SK-N-SH (cell line): ENCODE measurements at regions not wholly inside any gene's neighbourhood (a gene's known extent, or its start where the extent isn't known, plus 50 kb on each side); places are given as distances from the start of the nearest gene placed in this dataset.

Experiments used
- CTCF ChIA-PET: fragments of 300-600, 350-600 bp; formaldehyde crosslinking; extraction: SDS; loops from one replicate; lab custom pipeline; 2021; lab: Yijun Ruan, JAX
- POLR2A ChIA-PET: fragments of 350-600 bp; sonication (Branson Sonifier 250); formaldehyde crosslinking; extraction: SDS; loops from one replicate; lab custom pipeline; 2020; ENCODE audit warnings: antibody characterized with exemption, inconsistent platforms; lab: Yijun Ruan, JAX
- DNase-seq: peaks from one replicate; pipeline ENCODE4 v3.0.0; 2012
- H2AFZ ChIP-seq: fragments of 200-600 bp; sonication (generic); 2 replicates; pipeline ENCODE4 v1.8.1; 2016; ENCODE audit warnings: antibody characterized with exemption, mild to moderate bottlenecking, low read depth
- H3F3A ChIP-seq: fragments of 200-600 bp; sonication (generic); replicated peaks from 2 replicates; pipeline ENCODE3; 2016; ENCODE audit warnings: antibody characterized with exemption, mild to moderate bottlenecking; ENCODE audit not compliant: insufficient read depth
- H3K27ac ChIP-seq, 2 experiments: fragments of 200-500 bp in 1 of 2; fragments of 200-600 bp in 1 of 2; sonication (Bioruptor generic) in 1 of 2; sonication (generic), shearing (Covaris generic) in 1 of 2; 2 replicates each; pipeline versions ENCODE4 v1.5.1 to v1.6.1; 2014 to 2016; ENCODE audit warnings: low read depth in 2 of 2, inconsistent platforms in 1 of 2, low read length in 1 of 2, mild to moderate bottlenecking in 1 of 2, mixed read lengths in 1 of 2
- H3K27me3 ChIP-seq: fragments of 200-600 bp; sonication (generic), shearing (Covaris generic); 2 replicates; pipeline ENCODE4 v1.6.1; 2016; ENCODE audit warnings: mixed run types; ENCODE audit not compliant: insufficient read depth
- H3K36me3 ChIP-seq, 2 experiments: fragments of 200-500 bp in 1 of 2; fragments of 200-600 bp in 1 of 2; sonication (Bioruptor generic) in 1 of 2; sonication (generic) in 1 of 2; replicated peaks in 1 of 2; 2 replicates each; pipeline versions ENCODE3 to v1.5.1; 2014 to 2016; ENCODE audit warnings: low read length in 1 of 2, mild to moderate bottlenecking in 1 of 2; ENCODE audit not compliant: insufficient read depth in 2 of 2, control insufficient read depth in 1 of 2
- H3K4me1 ChIP-seq, 2 experiments: fragments of 200-500 bp in 1 of 2; fragments of 200-600 bp in 1 of 2; sonication (Bioruptor generic) in 1 of 2; sonication (generic), shearing (Covaris generic) in 1 of 2; 2 replicates each; pipeline versions ENCODE4 v1.5.1 to v1.6.1; 2014 to 2016; ENCODE audit warnings: low read depth in 1 of 2, low read length in 1 of 2, mixed run types in 1 of 2; ENCODE audit not compliant: insufficient read depth in 2 of 2, control insufficient read depth in 1 of 2
- H3K4me2 ChIP-seq: fragments of 200-600 bp; sonication (generic), shearing (Covaris generic); 2 replicates; pipeline ENCODE4 v1.6.1; 2017; ENCODE audit warnings: mixed run types
- H3K4me3 ChIP-seq, 2 experiments: fragments of 200-500 bp in 1 of 2; fragments of 200-600 bp in 1 of 2; sonication (Bioruptor generic) in 1 of 2; sonication (generic), shearing (Covaris generic) in 1 of 2; 2 replicates each; pipeline versions ENCODE4 v1.5.1 to v1.8.1; 2014 to 2016; ENCODE audit warnings: low read depth in 2 of 2, inconsistent platforms in 1 of 2, low read length in 1 of 2, mild to moderate bottlenecking in 1 of 2, mixed read lengths in 1 of 2, moderate library complexity in 1 of 2
- H3K79me2 ChIP-seq: fragments of 200-600 bp; sonication (generic); 2 replicates; pipeline ENCODE4 v1.8.1; 2017; ENCODE audit warnings: mild to moderate bottlenecking; ENCODE audit not compliant: insufficient read depth
- H3K9ac ChIP-seq: fragments of 200-600 bp; sonication (generic); 2 replicates; pipeline ENCODE4 v1.6.1; 2017; ENCODE audit warnings: mixed run types
- H3K9me2 ChIP-seq: fragments of 200-600 bp; sonication (generic); 2 replicates; pipeline ENCODE4 v1.6.1; 2017; ENCODE audit warnings: mixed run types
- H3K9me3 ChIP-seq: fragments of 200-600 bp; sonication (generic); 2 replicates; pipeline ENCODE4 v1.6.1; 2017; ENCODE audit warnings: mixed run types, mild to moderate bottlenecking, moderate library complexity
- H4K20me1 ChIP-seq: fragments of 200-600 bp; sonication (generic); 2 replicates; pipeline ENCODE4 v1.6.1; 2017; ENCODE audit warnings: mild to moderate bottlenecking, mixed run types; ENCODE audit not compliant: insufficient read depth
- CHD2 ChIP-seq: fragments of 150-350 bp; IDR thresholded peaks from 2 replicates; pipeline ENCODE4 v1.6.1; 2018; ENCODE audit warnings: low read length; ENCODE audit not compliant: partially characterized antibody
- CTCF ChIP-seq: fragments of 200-600 bp; sonication (generic); IDR thresholded peaks from 2 replicates; pipeline ENCODE4 v1.6.1; 2017; ENCODE audit warnings: antibody characterized with exemption, mild to moderate bottlenecking, moderate library complexity
- FOSL2 ChIP-seq: IDR thresholded peaks from 2 replicates; pipeline ENCODE4 v1.4.0; 2012; ENCODE audit warnings: low read depth, mild to moderate bottlenecking, moderate library complexity, borderline replicate concordance
- FOXM1 ChIP-seq: IDR thresholded peaks from 2 replicates; pipeline ENCODE4 v1.4.0; 2012; ENCODE audit warnings: low read depth, mild to moderate bottlenecking
- GATA2 ChIP-seq: sonication (generic); formaldehyde crosslinking; IDR thresholded peaks from 2 replicates; pipeline ENCODE4 v1.5.0; 2020; ENCODE audit warnings: mild to moderate bottlenecking, missing genetic modification reagents
- JUND ChIP-seq: IDR thresholded peaks from 2 replicates; pipeline ENCODE4 v1.4.0; 2012
- RXRA ChIP-seq: IDR thresholded peaks from 2 replicates; pipeline ENCODE4 v1.4.0; 2012; ENCODE audit warnings: low read depth, mild to moderate bottlenecking, borderline replicate concordance
- SIN3A ChIP-seq: IDR thresholded peaks from 2 replicates; pipeline ENCODE4 v1.6.1; 2012; ENCODE audit warnings: low read depth, mild to moderate bottlenecking, low read length, moderate library complexity, borderline replicate concordance
- TCF12 ChIP-seq: IDR thresholded peaks from 2 replicates; pipeline ENCODE4 v1.4.0; 2012
- TEAD4 ChIP-seq: IDR thresholded peaks from 2 replicates; pipeline ENCODE4 v1.4.0; 2012; ENCODE audit warnings: mild to moderate bottlenecking, borderline replicate concordance; ENCODE audit not compliant: insufficient read depth
- ZBTB33 ChIP-seq: IDR thresholded peaks from 2 replicates; pipeline ENCODE4 v1.4.0; 2012; ENCODE audit warnings: low read depth, borderline replicate concordance
- WGBS: methylation state at CpG from one replicate; pipeline ENCODE4 v1.1.6; 2017; ENCODE audit warnings: low lambda C conversion rate; 5-methylcytosine and 5-hydroxymethylcytosine counted together
- TF ChIP-seq, protein P1 (sequence below): fragments of 150-350 bp; IDR thresholded peaks from 2 replicates; pipeline ENCODE4 v1.6.1; 2016; ENCODE audit warnings: mild to moderate bottlenecking, low read depth, low read length
- TF ChIP-seq, protein P2 (sequence below): IDR thresholded peaks from 2 replicates; pipeline ENCODE4 v1.6.1; 2012; ENCODE audit warnings: mild to moderate bottlenecking, low read depth, low read length, moderate library complexity

DNA sequence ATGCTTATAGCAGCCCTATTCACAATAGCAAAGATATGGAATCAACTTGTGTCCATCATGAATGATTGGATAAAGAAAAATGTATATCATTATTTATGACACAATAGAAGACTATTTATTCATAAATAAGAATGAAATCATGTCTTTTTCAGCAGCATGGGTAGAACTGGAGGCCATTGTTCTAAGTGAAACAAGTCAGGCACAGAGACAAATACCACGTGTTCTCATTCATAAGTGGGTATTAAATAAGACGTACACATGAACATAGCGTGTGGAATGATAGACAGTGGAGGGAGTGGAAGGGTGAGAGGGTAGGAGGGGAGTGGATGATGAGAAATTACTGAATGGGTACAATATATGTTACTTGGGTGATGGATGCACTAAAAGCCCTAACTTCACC is 762.4 kb downstream of the REEP3 start:
- H3K4me1 ChIP-seq, result no peaks in the 10 kb centered on the region
- TF ChIP-seq TCF12 (no peak), RXRA (no peak), SIN3A (no peak), FOXM1 (no peak), CTCF (no peak), JUND (no peak), FOSL2 (no peak), ZBTB33 (no peak), TEAD4 (no peak), GATA2 (CRISPR knock-in tag) (no peak), CHD2 (no peak)
- TF ChIP-seq, protein P1, sequence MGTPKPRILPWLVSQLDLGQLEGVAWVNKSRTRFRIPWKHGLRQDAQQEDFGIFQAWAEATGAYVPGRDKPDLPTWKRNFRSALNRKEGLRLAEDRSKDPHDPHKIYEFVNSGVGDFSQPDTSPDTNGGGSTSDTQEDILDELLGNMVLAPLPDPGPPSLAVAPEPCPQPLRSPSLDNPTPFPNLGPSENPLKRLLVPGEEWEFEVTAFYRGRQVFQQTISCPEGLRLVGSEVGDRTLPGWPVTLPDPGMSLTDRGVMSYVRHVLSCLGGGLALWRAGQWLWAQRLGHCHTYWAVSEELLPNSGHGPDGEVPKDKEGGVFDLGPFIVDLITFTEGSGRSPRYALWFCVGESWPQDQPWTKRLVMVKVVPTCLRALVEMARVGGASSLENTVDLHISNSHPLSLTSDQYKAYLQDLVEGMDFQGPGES, result no peak
- TF ChIP-seq, protein P2, sequence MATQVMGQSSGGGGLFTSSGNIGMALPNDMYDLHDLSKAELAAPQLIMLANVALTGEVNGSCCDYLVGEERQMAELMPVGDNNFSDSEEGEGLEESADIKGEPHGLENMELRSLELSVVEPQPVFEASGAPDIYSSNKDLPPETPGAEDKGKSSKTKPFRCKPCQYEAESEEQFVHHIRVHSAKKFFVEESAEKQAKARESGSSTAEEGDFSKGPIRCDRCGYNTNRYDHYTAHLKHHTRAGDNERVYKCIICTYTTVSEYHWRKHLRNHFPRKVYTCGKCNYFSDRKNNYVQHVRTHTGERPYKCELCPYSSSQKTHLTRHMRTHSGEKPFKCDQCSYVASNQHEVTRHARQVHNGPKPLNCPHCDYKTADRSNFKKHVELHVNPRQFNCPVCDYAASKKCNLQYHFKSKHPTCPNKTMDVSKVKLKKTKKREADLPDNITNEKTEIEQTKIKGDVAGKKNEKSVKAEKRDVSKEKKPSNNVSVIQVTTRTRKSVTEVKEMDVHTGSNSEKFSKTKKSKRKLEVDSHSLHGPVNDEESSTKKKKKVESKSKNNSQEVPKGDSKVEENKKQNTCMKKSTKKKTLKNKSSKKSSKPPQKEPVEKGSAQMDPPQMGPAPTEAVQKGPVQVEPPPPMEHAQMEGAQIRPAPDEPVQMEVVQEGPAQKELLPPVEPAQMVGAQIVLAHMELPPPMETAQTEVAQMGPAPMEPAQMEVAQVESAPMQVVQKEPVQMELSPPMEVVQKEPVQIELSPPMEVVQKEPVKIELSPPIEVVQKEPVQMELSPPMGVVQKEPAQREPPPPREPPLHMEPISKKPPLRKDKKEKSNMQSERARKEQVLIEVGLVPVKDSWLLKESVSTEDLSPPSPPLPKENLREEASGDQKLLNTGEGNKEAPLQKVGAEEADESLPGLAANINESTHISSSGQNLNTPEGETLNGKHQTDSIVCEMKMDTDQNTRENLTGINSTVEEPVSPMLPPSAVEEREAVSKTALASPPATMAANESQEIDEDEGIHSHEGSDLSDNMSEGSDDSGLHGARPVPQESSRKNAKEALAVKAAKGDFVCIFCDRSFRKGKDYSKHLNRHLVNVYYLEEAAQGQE, result no peak
- 30% methylated on average over 3 of the region's 3 CpGs for WGBS
- no peak overlapping the region for H2AFZ ChIP-seq
- no peaks in the 10 kb centered on the region for H3K79me2 ChIP-seq
- ChIA-PET CTCF (no interaction called here), POLR2A (no interaction called here)
- no peak overlapping the region for H3K4me3 ChIP-seq
- no peak overlapping the region for H3K4me2 ChIP-seq
- no peak overlapping the region for H3K27ac ChIP-seq
- H3K36me3 ChIP-seq, result no peaks in the 10 kb centered on the region
- H3K27me3 ChIP-seq, result no peaks in the 10 kb centered on the region
- no peaks in the 10 kb centered on the region for H4K20me1 ChIP-seq
- H3F3A ChIP-seq, result no peaks in the 10 kb centered on the region
- H3K9me2 ChIP-seq, result no peaks in the 10 kb centered on the region
- no peaks in the 10 kb centered on the region for H3K9me3 ChIP-seq
- no peak for DNase-seq
- no peak overlapping the region for H3K9ac ChIP-seq
